HG02938 (cell line): ENCODE measurements at regions not wholly inside any gene's neighbourhood (a gene's known extent, or its start where the extent isn't known, plus 50 kb on each side); places are given as distances from the start of the nearest gene placed in this dataset.
"Not testable (repeated sequence)": the region's sequence is repeated elsewhere in the genome, so short reads cannot be mapped to it uniquely, and the experiment has no call there.

Experiments
- ATAC-seq: cut with Tn5 transposase; IDR thresholded peaks from one replicate; pipeline ENCODE4 v1.9.1; 2021; ENCODE audit warnings: mild to moderate bottlenecking, moderate library complexity; ENCODE audit not compliant: unreplicated experiment

- no peak for ATAC-seq
Observed at GRCh38 chr5:125481506-125482465, 735.3 kb upstream of the ZNF608 start.

GRCh38 chr5:125483609-125484008 lies 737.2 kb upstream of the ZNF608 start:
- ATAC-seq, result no peak

GRCh38 chr5:125484272-125484741 lies 737.9 kb upstream of the ZNF608 start:
- ATAC-seq, result no peak

GRCh38 chr5:125484742-125485641 lies 738.6 kb upstream of the ZNF608 start:
- no peak for ATAC-seq

GRCh38 chr5:125485771-125486170 lies 739.3 kb upstream of the ZNF608 start:
- ATAC-seq, result no peak

- ATAC-seq, result no peak
Observed at GRCh38 chr5:125486634-125487033, 740.2 kb upstream of the ZNF608 start.

- no peak for ATAC-seq
Observed at GRCh38 chr5:125487231-125487630, 740.8 kb upstream of the ZNF608 start.

- not testable (repeated sequence) for ATAC-seq
Observed at GRCh38 chr5:125487652-125488051, 741.2 kb upstream of the ZNF608 start.

- ATAC-seq, result no peak
Observed at GRCh38 chr5:125489146-125489545, 742.7 kb upstream of the ZNF608 start.

GRCh38 chr5:125491986-125492492 lies 745.6 kb upstream of the ZNF608 start:
- no peak for ATAC-seq

GRCh38 chr5:125492977-125493376 lies 746.5 kb upstream of the ZNF608 start:
- ATAC-seq, result no peak

GRCh38 chr5:125496393-125496792 lies 750.0 kb upstream of the ZNF608 start:
- no peak for ATAC-seq

- ATAC-seq, result no peak
Observed at GRCh38 chr5:125497651-125498050, 751.2 kb upstream of the ZNF608 start.

- ATAC-seq, result no peak
Observed at GRCh38 chr5:125499636-125500332, 753.3 kb upstream of the ZNF608 start.

GRCh38 chr5:125501396-125501795 lies 755.0 kb upstream of the ZNF608 start:
- no peak for ATAC-seq

GRCh38 chr5:125503946-125504345 lies 757.5 kb upstream of the ZNF608 start:
- ATAC-seq, result no peak

- ATAC-seq, result no peak
Observed at GRCh38 chr5:125505115-125505514, 758.7 kb upstream of the ZNF608 start.

GRCh38 chr5:125506124-125506523 lies 759.7 kb upstream of the ZNF608 start:
- ATAC-seq, result no peak

- ATAC-seq, result no peak
Observed at GRCh38 chr5:125508225-125508624, 761.8 kb upstream of the ZNF608 start.

GRCh38 chr5:125510651-125511050 lies 764.2 kb upstream of the ZNF608 start:
- ATAC-seq, result no peak
